ENCODE measurements at regions not wholly inside any gene's neighbourhood (a gene's known extent, or its start where the extent isn't known, plus 50 kb on each side); places are given as distances from the start of the nearest gene placed in this dataset.

GRCh38 chr5:68911840-68912690 is 181.7 kb upstream of the SLC30A5 start:
- FAIRE-seq (no peak), DNase-seq (ENCODE audit: insufficient read length, low spot score) (no peak)
- TF ChIP-seq CTCF (IDR thresholded peaks at IDR 0.05; ENCODE audit: insufficient read depth, missing control alignments) = no peak

GRCh38 chr5:68915079-68915478 is 178.7 kb upstream of the SLC30A5 start:
- FAIRE-seq = peak; percentile 32

GRCh38 chr5:68918306-68918705 is 175.5 kb upstream of the SLC30A5 start:
- DNase-seq (ENCODE audit: insufficient read length, low spot score) = no peak
- TF ChIP-seq CTCF (IDR thresholded peaks at IDR 0.05; ENCODE audit: insufficient read depth, missing control alignments) = no peak
- FAIRE-seq = no peak

More at GRCh38 chr5:68915079-68915478, 178.7 kb upstream of the SLC30A5 start:
- TF ChIP-seq CTCF (IDR thresholded peaks at IDR 0.05; ENCODE audit: insufficient read depth, missing control alignments) = no peak
- no peak for DNase-seq (ENCODE audit: insufficient read length, low spot score)

- FAIRE-seq (no peak), DNase-seq (ENCODE audit: insufficient read length, low spot score) (no peak)
- no peak for TF ChIP-seq CTCF (IDR thresholded peaks at IDR 0.05; ENCODE audit: insufficient read depth, missing control alignments)
Observed at GRCh38 chr5:68919988-68920490, 173.8 kb upstream of the SLC30A5 start.

GRCh38 chr5:68920888-68921287 is 172.9 kb upstream of the SLC30A5 start:
- DNase-seq (ENCODE audit: insufficient read length, low spot score) = no peak
- FAIRE-seq = no peak

GRCh38 chr5:68922172-68922987 is 171.4 kb upstream of the SLC30A5 start:
- DNase-seq (ENCODE audit: insufficient read length, low spot score) (no peak), FAIRE-seq (no peak)
- no peak for TF ChIP-seq CTCF (IDR thresholded peaks at IDR 0.05; ENCODE audit: insufficient read depth, missing control alignments)

More at GRCh38 chr5:68920888-68921287, 172.9 kb upstream of the SLC30A5 start:
- TF ChIP-seq CTCF (IDR thresholded peaks at IDR 0.05; ENCODE audit: insufficient read depth, missing control alignments) = no peak

All from D721Med (cell line).